22Rv1 (cell line): ENCODE measurements at regions not wholly inside any gene's neighbourhood (a gene's known extent, or its start where the extent isn't known, plus 50 kb on each side); places are given as distances from the start of the nearest gene placed in this dataset.

Experiments
- H3K27ac ChIP-seq: fragments of 450-650 bp; 2 replicates; pipeline ENCODE4 v1.5.1; 2017
- ZFX ChIP-seq: fragments of 450-650 bp; IDR thresholded peaks from 2 replicates; pipeline ENCODE4 v1.6.1; 2017; ENCODE audit warnings: antibody characterized with exemption, borderline replicate concordance
- TF ChIP-seq, protein P1 (sequence below): fragments of 450-650 bp; IDR thresholded peaks from 2 replicates; pipeline ENCODE4 v1.5.1; 2017; ENCODE audit warnings: mild to moderate bottlenecking

DNA sequence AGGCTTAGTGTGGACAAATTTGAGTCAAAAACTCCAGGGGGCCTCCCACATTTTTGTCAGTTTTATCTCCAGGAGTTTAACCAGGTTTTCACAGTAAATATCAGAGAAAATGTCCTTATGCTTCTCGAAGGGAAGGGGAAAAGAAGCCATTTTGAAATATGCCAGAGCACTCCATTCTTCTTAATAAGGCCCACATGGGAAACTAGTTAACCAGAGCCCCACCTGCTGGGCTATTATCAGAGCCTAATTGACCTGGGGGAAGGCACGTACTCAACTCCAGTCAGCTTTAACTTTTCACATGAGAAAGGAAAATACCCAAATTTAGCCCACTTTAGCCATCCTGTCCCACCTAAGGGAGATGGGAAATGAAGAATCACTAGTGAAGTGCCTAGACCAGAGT is 296.3 kb downstream of the PTBP2 start:
- H3K27ac ChIP-seq, result no peak overlapping the region
- no peak for TF ChIP-seq ZFX
- TF ChIP-seq, protein P1, sequence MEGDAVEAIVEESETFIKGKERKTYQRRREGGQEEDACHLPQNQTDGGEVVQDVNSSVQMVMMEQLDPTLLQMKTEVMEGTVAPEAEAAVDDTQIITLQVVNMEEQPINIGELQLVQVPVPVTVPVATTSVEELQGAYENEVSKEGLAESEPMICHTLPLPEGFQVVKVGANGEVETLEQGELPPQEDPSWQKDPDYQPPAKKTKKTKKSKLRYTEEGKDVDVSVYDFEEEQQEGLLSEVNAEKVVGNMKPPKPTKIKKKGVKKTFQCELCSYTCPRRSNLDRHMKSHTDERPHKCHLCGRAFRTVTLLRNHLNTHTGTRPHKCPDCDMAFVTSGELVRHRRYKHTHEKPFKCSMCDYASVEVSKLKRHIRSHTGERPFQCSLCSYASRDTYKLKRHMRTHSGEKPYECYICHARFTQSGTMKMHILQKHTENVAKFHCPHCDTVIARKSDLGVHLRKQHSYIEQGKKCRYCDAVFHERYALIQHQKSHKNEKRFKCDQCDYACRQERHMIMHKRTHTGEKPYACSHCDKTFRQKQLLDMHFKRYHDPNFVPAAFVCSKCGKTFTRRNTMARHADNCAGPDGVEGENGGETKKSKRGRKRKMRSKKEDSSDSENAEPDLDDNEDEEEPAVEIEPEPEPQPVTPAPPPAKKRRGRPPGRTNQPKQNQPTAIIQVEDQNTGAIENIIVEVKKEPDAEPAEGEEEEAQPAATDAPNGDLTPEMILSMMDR, result peak; percentile 17; the same call in 1 of the 2 replicates
